ENCODE measurements at regions not wholly inside any gene's neighbourhood (a gene's known extent, or its start where the extent isn't known, plus 50 kb on each side); places are given as distances from the start of the nearest gene placed in this dataset.

- no peak overlapping the region for H3K4me3 ChIP-seq (ENCODE audit: low read depth, low read length)
- no peak for TF ChIP-seq CTCF (IDR thresholded peaks at IDR 0.05; ENCODE audit: low read depth, low read length)
These were observed 203.3 kb downstream of the PTPRU start for GRCh38 chr1:29439615-29440014.

- no peak for TF ChIP-seq CTCF (IDR thresholded peaks at IDR 0.05; ENCODE audit: low read depth, low read length)
- no peak overlapping the region for H3K4me3 ChIP-seq (ENCODE audit: low read depth, low read length)
These were observed 202.7 kb downstream of the PTPRU start for GRCh38 chr1:29438991-29439390.

GRCh38 chr1:29437946-29438345 is 201.6 kb downstream of the PTPRU start:
- TF ChIP-seq CTCF (IDR thresholded peaks at IDR 0.05; ENCODE audit: low read depth, low read length): no peak
- H3K4me3 ChIP-seq (ENCODE audit: low read depth, low read length): no peak overlapping the region

- no peak overlapping the region for H3K4me3 ChIP-seq (ENCODE audit: low read depth, low read length)
- TF ChIP-seq CTCF (IDR thresholded peaks at IDR 0.05; ENCODE audit: low read depth, low read length): no peak
These were observed 200.0 kb downstream of the PTPRU start for GRCh38 chr1:29436181-29436785.

GRCh38 chr1:29433830-29434229 is 197.5 kb downstream of the PTPRU start:
- no peak for TF ChIP-seq CTCF (IDR thresholded peaks at IDR 0.05; ENCODE audit: low read depth, low read length)
- H3K4me3 ChIP-seq (ENCODE audit: low read depth, low read length): no peak overlapping the region

- no peak for TF ChIP-seq CTCF (IDR thresholded peaks at IDR 0.05; ENCODE audit: low read depth, low read length)
- no peak overlapping the region for H3K4me3 ChIP-seq (ENCODE audit: low read depth, low read length)
These were observed 194.8 kb downstream of the PTPRU start for GRCh38 chr1:29431138-29431537.

GRCh38 chr1:29429656-29430055 is 193.3 kb downstream of the PTPRU start:
- no peak for TF ChIP-seq CTCF (IDR thresholded peaks at IDR 0.05; ENCODE audit: low read depth, low read length)
- no peak overlapping the region for H3K4me3 ChIP-seq (ENCODE audit: low read depth, low read length)

Measured in WI38 (cell line).